Prostate gland (tissue), 2 donors: ENCODE measurements at regions not wholly inside any gene's neighbourhood (a gene's known extent, or its start where the extent isn't known, plus 50 kb on each side); places are given as distances from the start of the nearest gene placed in this dataset.

Experiments
- DNase-seq: peaks from one replicate; pipeline ENCODE4 v3.0.0-alpha.2; 2019; ENCODE audit warnings: low spot score
- H3K27ac ChIP-seq, 2 donors: fragments of 200-600 bp; sonication (generic); 2 replicates each; pipeline ENCODE4 v1.5.1; 2017 to 2019
- H3K27me3 ChIP-seq: fragments of 200-600 bp; sonication (generic); replicated peaks from 2 replicates; pipeline ENCODE4 v1.5.1; 2019; ENCODE audit not compliant: insufficient read depth
- H3K36me3 ChIP-seq, 2 donors: fragments of 200-600 bp; sonication (generic); 1 replicate in 1 of 2; 2 replicates in 1 of 2; pipeline versions ENCODE4 v1.5.1 to v1.8.1; 2017 to 2019
- H3K4me1 ChIP-seq: fragments of 200-600 bp; sonication (generic); replicated peaks from 2 replicates; pipeline ENCODE4 v1.5.1; 2019
- H3K4me3 ChIP-seq, 2 donors: fragments of 200-600 bp; sonication (generic); 2 replicates each; pipeline ENCODE4 v1.5.1; 2017 to 2019
- H3K9me3 ChIP-seq: fragments of 200-600 bp; sonication (generic); 2 replicates; pipeline ENCODE4 v1.5.1; 2017
- CTCF ChIP-seq, 4 experiments: fragments of 200-600 bp in 2 of 4; fragments of 450-650 bp in 2 of 4; sonication (generic) in 2 of 4; IDR thresholded peaks; 1 replicate in 3 of 4; 2 replicates in 1 of 4; pipeline ENCODE4 v1.5.1; 2016 to 2019; ENCODE audit warnings: antibody characterized with exemption in 4 of 4, mild to moderate bottlenecking in 2 of 4, moderate library complexity in 2 of 4
- POLR2A ChIP-seq: fragments of 450-650 bp; IDR thresholded peaks from one replicate; pipeline ENCODE4 v1.6.1; 2016; ENCODE audit warnings: antibody characterized with exemption, mild to moderate bottlenecking
- POLR2AphosphoS5 ChIP-seq: sonication (generic); formaldehyde crosslinking; IDR thresholded peaks from one replicate; pipeline ENCODE4 v1.6.1; 2017; ENCODE audit warnings: antibody characterized with exemption
- WGBS: methylation state at CpG from one replicate; pipeline ENCODE4 v1.1.5; 2018; 5-methylcytosine and 5-hydroxymethylcytosine counted together
- intact Hi-C: fragments of 100-400 bp; cut with DNase I; formaldehyde crosslinking; loops from one replicate; pipeline ENCODE4 v1.14.2; 2022

GRCh38 chr1:219989766-219990165, 56.5 kb downstream of the EPRS1 start:
- WGBS: 94% methylated on average over 4 of the region's 4 CpGs
- no peak for TF ChIP-seq POLR2A
- no peak for TF ChIP-seq POLR2AphosphoS5
- TF ChIP-seq CTCF (IDR thresholded peaks at IDR 0.05): no peak
- no peaks in the 10 kb centered on the region for H3K27me3 ChIP-seq
- H3K9me3 ChIP-seq: no peaks in the 10 kb centered on the region
- no peak overlapping the region for H3K27ac ChIP-seq
- intact Hi-C loops: no loop called here
- DNase-seq: no peak
- no peak overlapping the region for H3K4me3 ChIP-seq
- no peaks in the 10 kb centered on the region for H3K4me1 ChIP-seq
- H3K36me3 ChIP-seq: peaks cover 0 to 3% of the 10 kb centered on the region in 2 donors

GRCh38 chr1:219988818-219989217, 57.5 kb downstream of the EPRS1 start:
- Histone ChIP-seq H3K9me3 (no peaks in the 10 kb centered on the region), H3K4me1 (no peaks in the 10 kb centered on the region), H3K4me3 (no peak overlapping the region), H3K27ac (no peak overlapping the region), H3K27me3 (no peaks in the 10 kb centered on the region), H3K36me3 (peaks cover 0 to 3% of the 10 kb centered on the region in 2 donors)
- intact Hi-C loops: no loop called here
- TF ChIP-seq POLR2A (no peak), POLR2AphosphoS5 (no peak), CTCF (IDR thresholded peaks at IDR 0.05) (no peak)
- DNase-seq: no peak

GRCh38 chr1:219988387-219988786, 57.9 kb downstream of the EPRS1 start:
- H3K27me3 ChIP-seq: no peaks in the 10 kb centered on the region
- no peak overlapping the region for H3K4me3 ChIP-seq
- no peak for TF ChIP-seq POLR2AphosphoS5
- TF ChIP-seq CTCF (IDR thresholded peaks at IDR 0.05): no peak
- no peak for TF ChIP-seq POLR2A
- peaks cover 0 to 3% of the 10 kb centered on the region in 2 donors for H3K36me3 ChIP-seq
- WGBS: 94% methylated on average over 5 of the region's 5 CpGs
- no peak overlapping the region for H3K27ac ChIP-seq
- H3K4me1 ChIP-seq: no peaks in the 10 kb centered on the region
- H3K9me3 ChIP-seq: no peaks in the 10 kb centered on the region
- intact Hi-C loops: no loop called here
- no peak for DNase-seq

- no peaks in the 10 kb centered on the region for H3K4me1 ChIP-seq
- no peak for DNase-seq
- intact Hi-C loops: no loop called here
- H3K27me3 ChIP-seq: no peaks in the 10 kb centered on the region
- TF ChIP-seq POLR2A: no peak
- TF ChIP-seq POLR2AphosphoS5: no peak
- TF ChIP-seq CTCF (IDR thresholded peaks at IDR 0.05): no peak
- H3K36me3 ChIP-seq: peaks cover 0 to 3% of the 10 kb centered on the region in 2 donors
- H3K27ac ChIP-seq: no peak overlapping the region
- no peak overlapping the region for H3K4me3 ChIP-seq
- no peaks in the 10 kb centered on the region for H3K9me3 ChIP-seq
- WGBS: 91% methylated on average over 2 of the region's 2 CpGs
These were observed 59.0 kb upstream of the SLC30A10 start for GRCh38 chr1:219987325-219987724.

- H3K27ac ChIP-seq: no peak overlapping the region
- TF ChIP-seq POLR2A (no peak), CTCF (IDR thresholded peaks at IDR 0.05) (no peak), POLR2AphosphoS5 (no peak)
- intact Hi-C loops: no loop called here
- DNase-seq: no peak
- 96% methylated on average over 3 of the region's 3 CpGs for WGBS
- H3K27me3 ChIP-seq: no peaks in the 10 kb centered on the region
- no peaks in the 10 kb centered on the region for H3K4me1 ChIP-seq
- H3K36me3 ChIP-seq: peaks cover 0 to 3% of the 10 kb centered on the region in 2 donors
- no peaks in the 10 kb centered on the region for H3K9me3 ChIP-seq
- H3K4me3 ChIP-seq: no peak overlapping the region
These were observed 56.8 kb upstream of the SLC30A10 start for GRCh38 chr1:219985169-219985568.
